GM18870 (cell line): ENCODE measurements at regions not wholly inside any gene's neighbourhood (a gene's known extent, or its start where the extent isn't known, plus 50 kb on each side); places are given as distances from the start of the nearest gene placed in this dataset.

Experiments used
- ATAC-seq: cut with Tn5 transposase; IDR thresholded peaks from one replicate; pipeline ENCODE4 v1.9.1; 2021; ENCODE audit warnings: moderate library complexity; ENCODE audit not compliant: unreplicated experiment

GRCh38 chr14:76950055-76951020 lies 78.2 kb downstream of the IRF2BPL start:
- ATAC-seq: no peak

GRCh38 chr14:76948976-76949375 lies 79.5 kb downstream of the IRF2BPL start:
- no peak for ATAC-seq

- ATAC-seq: no peak
These were observed 80.1 kb downstream of the IRF2BPL start for GRCh38 chr14:76948213-76948947.

GRCh38 chr14:76947838-76948184 lies 80.7 kb downstream of the IRF2BPL start:
- ATAC-seq: no peak

- ATAC-seq: peak; percentile 44
These were observed 81.2 kb downstream of the IRF2BPL start for GRCh38 chr14:76947078-76947837.

- ATAC-seq: peak; percentile 4
These were observed 81.8 kb downstream of the IRF2BPL start for GRCh38 chr14:76946753-76947077.

- ATAC-seq: no peak
These were observed 85.4 kb downstream of the IRF2BPL start for GRCh38 chr14:76943072-76943471.

GRCh38 chr14:76941946-76942805 lies 86.3 kb downstream of the IRF2BPL start:
- no peak for ATAC-seq

- no peak for ATAC-seq
These were observed 87.0 kb downstream of the IRF2BPL start for GRCh38 chr14:76941544-76941943.

GRCh38 chr14:76940021-76940760 lies 88.3 kb downstream of the IRF2BPL start:
- no peak for ATAC-seq

- ATAC-seq: no peak
These were observed 89.3 kb downstream of the IRF2BPL start for GRCh38 chr14:76939015-76939742.

- no peak for ATAC-seq
These were observed 90.4 kb downstream of the IRF2BPL start for GRCh38 chr14:76938092-76938500.

GRCh38 chr14:76937181-76938091 lies 91.1 kb downstream of the IRF2BPL start:
- no peak for ATAC-seq

GRCh38 chr14:76936483-76936882 lies 92.0 kb downstream of the IRF2BPL start:
- ATAC-seq: no peak

- no peak for ATAC-seq
These were observed 95.0 kb downstream of the IRF2BPL start for GRCh38 chr14:76933515-76933914.

GRCh38 chr14:76931631-76932402 lies 96.7 kb downstream of the IRF2BPL start:
- no peak for ATAC-seq

GRCh38 chr14:76930549-76930948 lies 98.0 kb downstream of the IRF2BPL start:
- no peak for ATAC-seq
